ENCODE measurements at regions not wholly inside any gene's neighbourhood (a gene's known extent, or its start where the extent isn't known, plus 50 kb on each side); places are given as distances from the start of the nearest gene placed in this dataset.
A peak's percentile ranks its signal among the peaks of the same experiment; 100 is the strongest.

- Histone ChIP-seq H3K36me3 (no peaks in the 10 kb centered on the region), H3K4me1 (peaks cover 0 to 11% (median 0%) of the 10 kb centered on the region in 4 donors), H3K9me3 (no peaks in the 10 kb centered on the region), H3K27ac (peak overlapping the region in 1 of 2 donors; percentile 54), H3K27me3 (no peaks in the 10 kb centered on the region), H3K4me3 (no peak overlapping the region)
- intact Hi-C loops (cut with DNase I; ENCODE audit: low total_unique reads), result no loop called here
- peak in 1 of 2 donors; percentile 72 for DNase-seq
- TF ChIP-seq CTCF (IDR thresholded peaks at IDR 0.05), result no peak
These were observed 149.4 kb upstream of the TARS1 start for GRCh38 chr5:33291216-33292000.

- Histone ChIP-seq H3K36me3 (no peaks in the 10 kb centered on the region), H3K27me3 (no peaks in the 10 kb centered on the region), H3K9me3 (no peaks in the 10 kb centered on the region), H3K4me1 (peaks cover 0 to 15% (median 0%) of the 10 kb centered on the region in 4 donors), H3K27ac (no peak overlapping the region), H3K4me3 (no peak overlapping the region)
- no peak for TF ChIP-seq CTCF (IDR thresholded peaks at IDR 0.05)
- no peak for DNase-seq
- intact Hi-C loops (cut with DNase I; ENCODE audit: low total_unique reads), result no loop called here
These were observed 143.0 kb upstream of the TARS1 start for GRCh38 chr5:33297760-33298216.

GRCh38 chr5:33299621-33300208 lies 141.1 kb upstream of the TARS1 start:
- no peak for DNase-seq
- Histone ChIP-seq H3K9me3 (no peaks in the 10 kb centered on the region), H3K36me3 (no peaks in the 10 kb centered on the region), H3K27ac (peak overlapping the region; percentile 34 to 67), H3K4me3 (no peak overlapping the region), H3K4me1 (peaks cover 0 to 15% (median 0%) of the 10 kb centered on the region in 4 donors), H3K27me3 (no peaks in the 10 kb centered on the region)
- intact Hi-C loops (cut with DNase I; ENCODE audit: low total_unique reads), result no loop called here
- TF ChIP-seq CTCF (IDR thresholded peaks at IDR 0.05), result peak; percentile 38 to 45

GRCh38 chr5:33300209-33300742 lies 140.5 kb upstream of the TARS1 start:
- peaks cover 0 to 15% (median 0%) of the 10 kb centered on the region in 4 donors for H3K4me1 ChIP-seq
- intact Hi-C loops (cut with DNase I; ENCODE audit: low total_unique reads), result no loop called here
- H3K9me3 ChIP-seq, result no peaks in the 10 kb centered on the region
- peak overlapping the region; percentile 34 to 67 for H3K27ac ChIP-seq
- no peaks in the 10 kb centered on the region for H3K36me3 ChIP-seq
- no peak for TF ChIP-seq CTCF (IDR thresholded peaks at IDR 0.05)
- H3K4me3 ChIP-seq, result no peak overlapping the region
- no peak for DNase-seq
- no peaks in the 10 kb centered on the region for H3K27me3 ChIP-seq

GRCh38 chr5:33303579-33304095 lies 137.1 kb upstream of the TARS1 start:
- H3K4me3 ChIP-seq, result no peak overlapping the region
- H3K27ac ChIP-seq, result no peak overlapping the region
- H3K27me3 ChIP-seq, result no peaks in the 10 kb centered on the region
- TF ChIP-seq CTCF (IDR thresholded peaks at IDR 0.05), result no peak
- no peak for DNase-seq
- H3K4me1 ChIP-seq, result peaks cover 0 to 37% (median 6%) of the 10 kb centered on the region in 4 donors
- H3K9me3 ChIP-seq, result no peaks in the 10 kb centered on the region
- H3K36me3 ChIP-seq, result no peaks in the 10 kb centered on the region
- intact Hi-C loops (cut with DNase I; ENCODE audit: low total_unique reads), result no loop called here
